SK-N-SH (cell line): ENCODE measurements at regions not wholly inside any gene's neighbourhood (a gene's known extent, or its start where the extent isn't known, plus 50 kb on each side); places are given as distances from the start of the nearest gene placed in this dataset.

Experiments used
- CTCF ChIA-PET: fragments of 300-600, 350-600 bp; formaldehyde crosslinking; extraction: SDS; loops from one replicate; lab custom pipeline; 2021; lab: Yijun Ruan, JAX
- POLR2A ChIA-PET: fragments of 350-600 bp; sonication (Branson Sonifier 250); formaldehyde crosslinking; extraction: SDS; loops from one replicate; lab custom pipeline; 2020; ENCODE audit warnings: antibody characterized with exemption, inconsistent platforms; lab: Yijun Ruan, JAX
- DNase-seq: peaks from one replicate; pipeline ENCODE4 v3.0.0; 2012
- H2AFZ ChIP-seq: fragments of 200-600 bp; sonication (generic); 2 replicates; pipeline ENCODE4 v1.8.1; 2016; ENCODE audit warnings: antibody characterized with exemption, mild to moderate bottlenecking, low read depth
- H3F3A ChIP-seq: fragments of 200-600 bp; sonication (generic); replicated peaks from 2 replicates; pipeline ENCODE3; 2016; ENCODE audit warnings: antibody characterized with exemption, mild to moderate bottlenecking; ENCODE audit not compliant: insufficient read depth
- H3K27ac ChIP-seq, 2 experiments: fragments of 200-500 bp in 1 of 2; fragments of 200-600 bp in 1 of 2; sonication (Bioruptor generic) in 1 of 2; sonication (generic), shearing (Covaris generic) in 1 of 2; 2 replicates each; pipeline versions ENCODE4 v1.5.1 to v1.6.1; 2014 to 2016; ENCODE audit warnings: low read depth in 2 of 2, inconsistent platforms in 1 of 2, low read length in 1 of 2, mild to moderate bottlenecking in 1 of 2, mixed read lengths in 1 of 2
- H3K27me3 ChIP-seq: fragments of 200-600 bp; sonication (generic), shearing (Covaris generic); 2 replicates; pipeline ENCODE4 v1.6.1; 2016; ENCODE audit warnings: mixed run types; ENCODE audit not compliant: insufficient read depth
- H3K36me3 ChIP-seq, 2 experiments: fragments of 200-500 bp in 1 of 2; fragments of 200-600 bp in 1 of 2; sonication (Bioruptor generic) in 1 of 2; sonication (generic) in 1 of 2; replicated peaks in 1 of 2; 2 replicates each; pipeline versions ENCODE3 to v1.5.1; 2014 to 2016; ENCODE audit warnings: low read length in 1 of 2, mild to moderate bottlenecking in 1 of 2; ENCODE audit not compliant: insufficient read depth in 2 of 2, control insufficient read depth in 1 of 2
- H3K4me1 ChIP-seq, 2 experiments: fragments of 200-500 bp in 1 of 2; fragments of 200-600 bp in 1 of 2; sonication (Bioruptor generic) in 1 of 2; sonication (generic), shearing (Covaris generic) in 1 of 2; 2 replicates each; pipeline versions ENCODE4 v1.5.1 to v1.6.1; 2014 to 2016; ENCODE audit warnings: low read depth in 1 of 2, low read length in 1 of 2, mixed run types in 1 of 2; ENCODE audit not compliant: insufficient read depth in 2 of 2, control insufficient read depth in 1 of 2
- H3K4me2 ChIP-seq: fragments of 200-600 bp; sonication (generic), shearing (Covaris generic); 2 replicates; pipeline ENCODE4 v1.6.1; 2017; ENCODE audit warnings: mixed run types
- H3K4me3 ChIP-seq, 2 experiments: fragments of 200-500 bp in 1 of 2; fragments of 200-600 bp in 1 of 2; sonication (Bioruptor generic) in 1 of 2; sonication (generic), shearing (Covaris generic) in 1 of 2; 2 replicates each; pipeline versions ENCODE4 v1.5.1 to v1.8.1; 2014 to 2016; ENCODE audit warnings: low read depth in 2 of 2, inconsistent platforms in 1 of 2, low read length in 1 of 2, mild to moderate bottlenecking in 1 of 2, mixed read lengths in 1 of 2, moderate library complexity in 1 of 2
- H3K79me2 ChIP-seq: fragments of 200-600 bp; sonication (generic); 2 replicates; pipeline ENCODE4 v1.8.1; 2017; ENCODE audit warnings: mild to moderate bottlenecking; ENCODE audit not compliant: insufficient read depth
- H3K9ac ChIP-seq: fragments of 200-600 bp; sonication (generic); 2 replicates; pipeline ENCODE4 v1.6.1; 2017; ENCODE audit warnings: mixed run types
- H3K9me2 ChIP-seq: fragments of 200-600 bp; sonication (generic); 2 replicates; pipeline ENCODE4 v1.6.1; 2017; ENCODE audit warnings: mixed run types
- H3K9me3 ChIP-seq: fragments of 200-600 bp; sonication (generic); 2 replicates; pipeline ENCODE4 v1.6.1; 2017; ENCODE audit warnings: mixed run types, mild to moderate bottlenecking, moderate library complexity
- H4K20me1 ChIP-seq: fragments of 200-600 bp; sonication (generic); 2 replicates; pipeline ENCODE4 v1.6.1; 2017; ENCODE audit warnings: mild to moderate bottlenecking, mixed run types; ENCODE audit not compliant: insufficient read depth
- EP300 ChIP-seq, 2 experiments: IDR thresholded peaks; 2 replicates each; pipeline versions ENCODE4 v1.4.0 to v1.6.1; 2012; ENCODE audit warnings: borderline replicate concordance in 1 of 2, low read depth in 1 of 2, low read length in 1 of 2
- FOXM1 ChIP-seq: IDR thresholded peaks from 2 replicates; pipeline ENCODE4 v1.4.0; 2012; ENCODE audit warnings: low read depth, mild to moderate bottlenecking
- NRF1 ChIP-seq: IDR thresholded peaks from 2 replicates; pipeline ENCODE4 v1.6.1; 2012; ENCODE audit warnings: low read depth, mild to moderate bottlenecking, low read length
- RAD21 ChIP-seq: IDR thresholded peaks from 2 replicates; pipeline ENCODE4 v1.6.1; 2012; ENCODE audit warnings: mild to moderate bottlenecking, low read length
- RFX5 ChIP-seq: IDR thresholded peaks from 2 replicates; pipeline ENCODE4 v1.6.1; 2012; ENCODE audit warnings: mild to moderate bottlenecking, improper control_type of control experiment, low read length
- RXRA ChIP-seq: IDR thresholded peaks from 2 replicates; pipeline ENCODE4 v1.4.0; 2012; ENCODE audit warnings: low read depth, mild to moderate bottlenecking, borderline replicate concordance
- WGBS: methylation state at CpG from one replicate; pipeline ENCODE4 v1.1.6; 2017; ENCODE audit warnings: low lambda C conversion rate; 5-methylcytosine and 5-hydroxymethylcytosine counted together
- TF ChIP-seq, protein P1 (sequence below): IDR thresholded peaks from 2 replicates; pipeline ENCODE4 v1.4.0; 2012; ENCODE audit warnings: low read depth, borderline replicate concordance
- TF ChIP-seq, protein P2 (sequence below): fragments of 150-350 bp; IDR thresholded peaks from 2 replicates; pipeline ENCODE4 v1.6.1; 2017; ENCODE audit warnings: antibody characterized with exemption, low read length, low read depth, borderline replicate concordance
- TF ChIP-seq, protein P3 (sequence below): IDR thresholded peaks from 2 replicates; pipeline ENCODE4 v1.4.0; 2012; ENCODE audit warnings: low read depth
- TF ChIP-seq, protein P4 (sequence below): IDR thresholded peaks from 2 replicates; pipeline ENCODE4; 2012
- TF ChIP-seq, protein P5 (sequence below): IDR thresholded peaks from 2 replicates; pipeline ENCODE4 v1.4.0; 2012; ENCODE audit warnings: low read depth, borderline replicate concordance
- TF ChIP-seq, protein P6 (sequence below): fragments of 150-350 bp; IDR thresholded peaks from 2 replicates; pipeline ENCODE4 v1.6.1; 2016; ENCODE audit warnings: mild to moderate bottlenecking, low read depth, low read length

DNA sequence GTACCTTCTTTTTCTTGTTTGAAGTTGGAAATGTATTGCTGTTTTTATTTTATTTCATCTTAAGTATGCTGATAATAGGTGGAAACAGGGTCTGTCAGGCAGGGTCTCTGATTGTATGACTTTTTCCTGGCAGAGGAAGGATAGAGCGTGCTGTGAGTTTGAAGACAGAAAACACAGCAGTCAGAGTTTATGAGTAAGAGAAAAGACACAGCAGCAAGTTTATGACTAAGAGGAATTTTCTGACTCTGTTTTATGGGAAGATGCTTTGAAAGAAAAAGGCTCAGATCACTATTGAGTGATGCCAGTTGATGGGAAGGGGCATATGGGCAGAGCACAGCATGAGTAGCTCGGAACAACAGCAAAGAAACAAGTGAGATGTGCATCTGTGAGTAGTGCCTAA, 379.1 kb downstream of the MEIS1 start:
- no peaks in the 10 kb centered on the region for H4K20me1 ChIP-seq
- no peak overlapping the region for H3K27ac ChIP-seq
- no peak for DNase-seq
- 53% methylated on average over 2 of the region's 2 CpGs for WGBS
- TF ChIP-seq, protein P1, sequence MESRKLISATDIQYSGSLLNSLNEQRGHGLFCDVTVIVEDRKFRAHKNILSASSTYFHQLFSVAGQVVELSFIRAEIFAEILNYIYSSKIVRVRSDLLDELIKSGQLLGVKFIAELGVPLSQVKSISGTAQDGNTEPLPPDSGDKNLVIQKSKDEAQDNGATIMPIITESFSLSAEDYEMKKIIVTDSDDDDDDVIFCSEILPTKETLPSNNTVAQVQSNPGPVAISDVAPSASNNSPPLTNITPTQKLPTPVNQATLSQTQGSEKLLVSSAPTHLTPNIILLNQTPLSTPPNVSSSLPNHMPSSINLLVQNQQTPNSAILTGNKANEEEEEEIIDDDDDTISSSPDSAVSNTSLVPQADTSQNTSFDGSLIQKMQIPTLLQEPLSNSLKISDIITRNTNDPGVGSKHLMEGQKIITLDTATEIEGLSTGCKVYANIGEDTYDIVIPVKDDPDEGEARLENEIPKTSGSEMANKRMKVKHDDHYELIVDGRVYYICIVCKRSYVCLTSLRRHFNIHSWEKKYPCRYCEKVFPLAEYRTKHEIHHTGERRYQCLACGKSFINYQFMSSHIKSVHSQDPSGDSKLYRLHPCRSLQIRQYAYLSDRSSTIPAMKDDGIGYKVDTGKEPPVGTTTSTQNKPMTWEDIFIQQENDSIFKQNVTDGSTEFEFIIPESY, result no peak
- TF ChIP-seq EP300 (IDR thresholded peaks at IDR 0.05; ENCODE audit: borderline replicate concordance in 1 of 2, low read depth in 1 of 2, low read length in 1 of 2) (no peak), FOXM1 (no peak), NRF1 (no peak), RFX5 (no peak)
- TF ChIP-seq, protein P2, sequence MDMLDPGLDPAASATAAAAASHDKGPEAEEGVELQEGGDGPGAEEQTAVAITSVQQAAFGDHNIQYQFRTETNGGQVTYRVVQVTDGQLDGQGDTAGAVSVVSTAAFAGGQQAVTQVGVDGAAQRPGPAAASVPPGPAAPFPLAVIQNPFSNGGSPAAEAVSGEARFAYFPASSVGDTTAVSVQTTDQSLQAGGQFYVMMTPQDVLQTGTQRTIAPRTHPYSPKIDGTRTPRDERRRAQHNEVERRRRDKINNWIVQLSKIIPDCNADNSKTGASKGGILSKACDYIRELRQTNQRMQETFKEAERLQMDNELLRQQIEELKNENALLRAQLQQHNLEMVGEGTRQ, result no peak
- TF ChIP-seq, protein P3, sequence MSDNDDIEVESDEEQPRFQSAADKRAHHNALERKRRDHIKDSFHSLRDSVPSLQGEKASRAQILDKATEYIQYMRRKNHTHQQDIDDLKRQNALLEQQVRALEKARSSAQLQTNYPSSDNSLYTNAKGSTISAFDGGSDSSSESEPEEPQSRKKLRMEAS, result no peak
- TF ChIP-seq, protein P4, sequence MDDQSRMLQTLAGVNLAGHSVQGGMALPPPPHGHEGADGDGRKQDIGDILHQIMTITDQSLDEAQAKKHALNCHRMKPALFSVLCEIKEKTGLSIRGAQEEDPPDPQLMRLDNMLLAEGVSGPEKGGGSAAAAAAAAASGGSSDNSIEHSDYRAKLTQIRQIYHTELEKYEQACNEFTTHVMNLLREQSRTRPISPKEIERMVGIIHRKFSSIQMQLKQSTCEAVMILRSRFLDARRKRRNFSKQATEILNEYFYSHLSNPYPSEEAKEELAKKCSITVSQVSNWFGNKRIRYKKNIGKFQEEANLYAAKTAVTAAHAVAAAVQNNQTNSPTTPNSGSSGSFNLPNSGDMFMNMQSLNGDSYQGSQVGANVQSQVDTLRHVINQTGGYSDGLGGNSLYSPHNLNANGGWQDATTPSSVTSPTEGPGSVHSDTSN, result no peak
- TF ChIP-seq, protein P5, sequence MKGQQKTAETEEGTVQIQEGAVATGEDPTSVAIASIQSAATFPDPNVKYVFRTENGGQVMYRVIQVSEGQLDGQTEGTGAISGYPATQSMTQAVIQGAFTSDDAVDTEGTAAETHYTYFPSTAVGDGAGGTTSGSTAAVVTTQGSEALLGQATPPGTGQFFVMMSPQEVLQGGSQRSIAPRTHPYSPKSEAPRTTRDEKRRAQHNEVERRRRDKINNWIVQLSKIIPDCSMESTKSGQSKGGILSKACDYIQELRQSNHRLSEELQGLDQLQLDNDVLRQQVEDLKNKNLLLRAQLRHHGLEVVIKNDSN, result no peak
- TF ChIP-seq, all 33 proteins: peak for 0
- Histone ChIP-seq H3K9me3 (no peaks in the 10 kb centered on the region), H3K4me1 (no peaks in the 10 kb centered on the region), H3K4me2 (no peak overlapping the region), H3K9ac (no peak overlapping the region), H3K27me3 (no peaks in the 10 kb centered on the region), H3K36me3 (no peaks in the 10 kb centered on the region), H3K79me2 (no peaks in the 10 kb centered on the region), H3K4me3 (no peak overlapping the region), H2AFZ (peak overlapping the region; percentile 45; the same call in 1 of the 2 replicates), H3K9me2 (no peaks in the 10 kb centered on the region; the same call in 1 of the 2 replicates), H3F3A (no peaks in the 10 kb centered on the region)
- POLR2A ChIA-PET, result no interaction called here
- CTCF ChIA-PET, result no interaction called here

DNA sequence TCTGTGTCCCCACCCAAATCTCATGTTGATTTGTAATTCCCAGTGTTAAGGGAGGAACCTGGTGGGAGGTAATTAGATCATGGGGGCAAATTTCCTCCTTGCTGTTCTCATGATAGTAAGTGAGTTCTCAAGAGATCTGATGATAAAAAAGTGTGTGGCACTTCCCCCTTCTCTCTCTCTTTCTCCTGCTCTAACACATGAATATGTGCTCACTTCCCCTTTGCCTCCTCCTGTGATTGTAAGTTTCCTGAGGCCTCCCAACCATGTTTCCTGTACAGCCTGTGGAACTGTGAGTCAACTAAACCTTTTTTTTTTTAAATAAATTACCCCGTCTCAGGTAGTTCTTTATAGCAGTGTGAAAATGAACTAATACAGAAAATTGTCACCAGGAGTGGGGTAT, 380.0 kb downstream of the MEIS1 start:
- no peak for TF ChIP-seq RAD21
- TF ChIP-seq, protein P6, sequence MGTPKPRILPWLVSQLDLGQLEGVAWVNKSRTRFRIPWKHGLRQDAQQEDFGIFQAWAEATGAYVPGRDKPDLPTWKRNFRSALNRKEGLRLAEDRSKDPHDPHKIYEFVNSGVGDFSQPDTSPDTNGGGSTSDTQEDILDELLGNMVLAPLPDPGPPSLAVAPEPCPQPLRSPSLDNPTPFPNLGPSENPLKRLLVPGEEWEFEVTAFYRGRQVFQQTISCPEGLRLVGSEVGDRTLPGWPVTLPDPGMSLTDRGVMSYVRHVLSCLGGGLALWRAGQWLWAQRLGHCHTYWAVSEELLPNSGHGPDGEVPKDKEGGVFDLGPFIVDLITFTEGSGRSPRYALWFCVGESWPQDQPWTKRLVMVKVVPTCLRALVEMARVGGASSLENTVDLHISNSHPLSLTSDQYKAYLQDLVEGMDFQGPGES, result no peak
- TF ChIP-seq RXRA, result no peak
- TF ChIP-seq, all 33 proteins: peak for 0
- Histone ChIP-seq H3K4me3 (no peak overlapping the region), H4K20me1 (no peaks in the 10 kb centered on the region), H3K27me3 (no peaks in the 10 kb centered on the region), H3F3A (no peaks in the 10 kb centered on the region), H3K9ac (no peak overlapping the region), H3K79me2 (no peaks in the 10 kb centered on the region), H3K4me2 (no peak overlapping the region), H3K27ac (no peak overlapping the region), H3K9me3 (no peaks in the 10 kb centered on the region), H2AFZ (no peak overlapping the region), H3K4me1 (no peaks in the 10 kb centered on the region), H3K36me3 (no peaks in the 10 kb centered on the region), H3K9me2 (no peaks in the 10 kb centered on the region; the same call in 1 of the 2 replicates)
- ChIA-PET POLR2A (no interaction called here), CTCF (no interaction called here)
- DNase-seq, result no peak
- 75% methylated on average over 1 of the region's 1 CpG for WGBS
